Type B pancreatic cell (in vitro differentiated cells): ENCODE measurements at regions not wholly inside any gene's neighbourhood (a gene's known extent, or its start where the extent isn't known, plus 50 kb on each side); places are given as distances from the start of the nearest gene placed in this dataset.

Source experiments
- DNase-seq: peaks from one replicate; pipeline ENCODE4 v3.0.0; 2021; ENCODE audit warnings: mixed read lengths; ENCODE audit not compliant: unreplicated experiment; ENCODE audit errors: extremely low spot score
- H3K27ac Mint-ChIP-seq: 2 replicates; pipeline ENCODE4 v1.8.0; 2021; ENCODE audit warnings: mild to moderate bottlenecking, mixed read lengths
- H3K27me3 Mint-ChIP-seq: 2 replicates; pipeline ENCODE4 v1.8.0; 2021; ENCODE audit warnings: mixed read lengths
- H3K36me3 Mint-ChIP-seq: 2 replicates; pipeline ENCODE4 v1.8.0; 2021; ENCODE audit warnings: mixed read lengths
- H3K4me1 Mint-ChIP-seq: one replicate; pipeline ENCODE4 v1.8.0; 2021; ENCODE audit warnings: mixed read lengths; ENCODE audit not compliant: unreplicated experiment
- H3K4me3 Mint-ChIP-seq: 2 replicates; pipeline ENCODE4 v1.8.0; 2021; ENCODE audit warnings: mild to moderate bottlenecking, mixed read lengths
- H3K9me3 Mint-ChIP-seq: 2 replicates; pipeline ENCODE4 v1.8.0; 2021; ENCODE audit warnings: mixed read lengths
- TF ChIP-seq, protein P1 (sequence below): fragments of 200-600 bp; sonication (generic); conservative IDR thresholded peaks from 2 replicates; pipeline ENCODE4 v1.5.0; 2021; ENCODE audit warnings: antibody characterized with exemption, mild to moderate bottlenecking

DNA sequence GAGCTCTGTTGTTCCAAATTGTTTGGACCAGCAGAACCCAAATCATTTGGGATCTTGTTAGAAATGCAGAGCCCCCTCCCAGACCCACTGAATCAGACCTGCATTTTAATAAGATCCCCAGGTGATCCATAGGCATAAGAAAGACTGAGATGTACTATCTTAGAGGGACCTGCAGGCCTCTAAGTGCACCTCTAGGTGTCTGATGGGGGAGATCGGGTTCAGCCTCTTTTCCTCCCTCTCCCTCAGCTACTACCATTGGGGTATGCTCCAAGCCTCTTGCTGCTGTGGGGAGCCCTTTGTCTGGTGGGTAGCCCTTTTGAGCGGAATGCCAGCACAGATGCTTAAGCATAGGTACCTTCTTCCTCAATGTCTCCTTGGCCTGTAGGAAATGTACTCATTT, 63.8 kb upstream of the RPS6KA3 start:
- H3K27me3 Mint-ChIP-seq, result no peaks in the 10 kb centered on the region
- no peak for DNase-seq
- no peaks in the 10 kb centered on the region for H3K4me1 Mint-ChIP-seq
- H3K4me3 Mint-ChIP-seq, result no peak overlapping the region
- peaks cover 4% of the 10 kb centered on the region for H3K9me3 Mint-ChIP-seq
- H3K36me3 Mint-ChIP-seq, result no peaks in the 10 kb centered on the region
- H3K27ac Mint-ChIP-seq, result no peak overlapping the region
- TF ChIP-seq, protein P1, sequence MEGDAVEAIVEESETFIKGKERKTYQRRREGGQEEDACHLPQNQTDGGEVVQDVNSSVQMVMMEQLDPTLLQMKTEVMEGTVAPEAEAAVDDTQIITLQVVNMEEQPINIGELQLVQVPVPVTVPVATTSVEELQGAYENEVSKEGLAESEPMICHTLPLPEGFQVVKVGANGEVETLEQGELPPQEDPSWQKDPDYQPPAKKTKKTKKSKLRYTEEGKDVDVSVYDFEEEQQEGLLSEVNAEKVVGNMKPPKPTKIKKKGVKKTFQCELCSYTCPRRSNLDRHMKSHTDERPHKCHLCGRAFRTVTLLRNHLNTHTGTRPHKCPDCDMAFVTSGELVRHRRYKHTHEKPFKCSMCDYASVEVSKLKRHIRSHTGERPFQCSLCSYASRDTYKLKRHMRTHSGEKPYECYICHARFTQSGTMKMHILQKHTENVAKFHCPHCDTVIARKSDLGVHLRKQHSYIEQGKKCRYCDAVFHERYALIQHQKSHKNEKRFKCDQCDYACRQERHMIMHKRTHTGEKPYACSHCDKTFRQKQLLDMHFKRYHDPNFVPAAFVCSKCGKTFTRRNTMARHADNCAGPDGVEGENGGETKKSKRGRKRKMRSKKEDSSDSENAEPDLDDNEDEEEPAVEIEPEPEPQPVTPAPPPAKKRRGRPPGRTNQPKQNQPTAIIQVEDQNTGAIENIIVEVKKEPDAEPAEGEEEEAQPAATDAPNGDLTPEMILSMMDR, result no peak

DNA sequence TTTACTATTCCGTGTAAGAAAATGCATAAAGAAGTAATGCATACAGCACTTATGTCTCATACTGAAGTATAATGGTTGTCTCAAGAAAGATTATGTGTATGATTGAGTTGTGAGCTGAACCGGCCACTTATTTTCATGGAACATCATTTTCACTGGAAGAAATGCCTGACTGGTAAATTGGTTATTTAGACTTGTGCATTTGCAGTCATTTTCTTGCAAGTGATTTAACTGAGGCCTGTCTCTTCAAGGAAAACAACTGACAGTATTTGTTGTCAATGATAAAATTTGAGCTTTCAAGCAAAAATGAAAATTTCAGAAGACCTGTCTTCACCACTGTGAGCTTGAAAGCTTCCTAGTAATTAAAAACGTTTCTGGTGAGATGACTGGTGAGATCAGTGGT, 62.7 kb upstream of the RPS6KA3 start:
- Mint-ChIP-seq H3K36me3 (no peaks in the 10 kb centered on the region), H3K27me3 (no peaks in the 10 kb centered on the region)

DNA sequence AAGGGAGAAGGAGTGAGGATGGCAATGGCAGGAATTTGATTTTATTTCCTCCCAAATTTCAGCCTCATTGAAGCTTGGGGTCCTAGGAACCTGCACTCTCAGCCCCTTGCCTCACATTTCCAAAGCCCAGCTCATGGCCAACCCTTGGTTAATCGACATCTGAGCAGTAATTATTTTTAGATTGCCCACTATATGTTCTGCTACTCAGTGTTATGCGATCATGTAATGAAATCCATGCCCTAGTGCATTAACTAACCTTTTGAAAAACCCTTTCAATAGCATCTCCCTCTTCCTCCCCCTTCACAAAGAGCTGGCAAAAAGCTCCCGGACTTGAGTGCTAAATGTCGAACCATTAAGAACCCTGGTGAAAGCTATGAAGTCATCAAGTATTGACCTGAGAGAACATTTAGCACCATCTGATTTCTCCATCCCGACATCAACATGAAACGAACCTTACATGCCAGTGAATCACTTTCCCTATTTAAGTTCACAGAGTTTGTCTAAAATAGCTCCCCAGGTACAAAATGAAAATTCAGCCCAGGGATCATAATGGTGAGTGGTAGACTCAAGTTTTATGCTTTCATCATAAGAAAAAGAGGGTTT, 59.2 kb upstream of the RPS6KA3 start:
- no peak overlapping the region for H3K27ac Mint-ChIP-seq

More for the DNA sequence above, 62.7 kb upstream of the RPS6KA3 start:
- TF ChIP-seq, protein P1, result no peak
- no peak for DNase-seq
- H3K27ac Mint-ChIP-seq, result no peak overlapping the region
- H3K9me3 Mint-ChIP-seq, result peaks cover 4% of the 10 kb centered on the region
- H3K4me1 Mint-ChIP-seq, result no peaks in the 10 kb centered on the region
- H3K4me3 Mint-ChIP-seq, result no peak overlapping the region

DNA sequence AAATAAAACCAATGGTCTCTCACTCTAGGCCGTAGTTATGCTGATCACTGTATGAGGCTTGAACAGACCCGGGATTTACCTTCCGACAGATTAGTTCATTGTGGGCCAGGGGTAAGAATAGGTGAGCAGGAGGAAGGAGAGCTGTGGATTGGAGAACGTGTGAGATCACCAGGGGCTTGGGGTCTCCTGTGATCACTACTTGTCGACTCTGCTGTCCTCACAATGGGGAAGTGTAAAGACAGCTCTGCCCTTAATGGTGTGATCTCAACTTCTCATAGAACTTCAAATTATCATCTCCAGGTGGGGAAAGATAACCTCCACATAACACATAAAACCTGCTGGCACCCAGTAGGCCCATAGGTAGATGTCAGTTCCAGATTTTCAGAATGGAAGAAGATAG, 56.2 kb upstream of the RPS6KA3 start:
- H3K27ac Mint-ChIP-seq, result no peak overlapping the region

More for the DNA sequence above, 59.2 kb upstream of the RPS6KA3 start:
- no peaks in the 10 kb centered on the region for H3K36me3 Mint-ChIP-seq
- no peaks in the 10 kb centered on the region for H3K4me1 Mint-ChIP-seq
- H3K9me3 Mint-ChIP-seq, result peaks cover 4% of the 10 kb centered on the region
- H3K27me3 Mint-ChIP-seq, result no peaks in the 10 kb centered on the region
- H3K4me3 Mint-ChIP-seq, result no peak overlapping the region
- TF ChIP-seq, protein P1, result no peak
- no peak for DNase-seq

DNA sequence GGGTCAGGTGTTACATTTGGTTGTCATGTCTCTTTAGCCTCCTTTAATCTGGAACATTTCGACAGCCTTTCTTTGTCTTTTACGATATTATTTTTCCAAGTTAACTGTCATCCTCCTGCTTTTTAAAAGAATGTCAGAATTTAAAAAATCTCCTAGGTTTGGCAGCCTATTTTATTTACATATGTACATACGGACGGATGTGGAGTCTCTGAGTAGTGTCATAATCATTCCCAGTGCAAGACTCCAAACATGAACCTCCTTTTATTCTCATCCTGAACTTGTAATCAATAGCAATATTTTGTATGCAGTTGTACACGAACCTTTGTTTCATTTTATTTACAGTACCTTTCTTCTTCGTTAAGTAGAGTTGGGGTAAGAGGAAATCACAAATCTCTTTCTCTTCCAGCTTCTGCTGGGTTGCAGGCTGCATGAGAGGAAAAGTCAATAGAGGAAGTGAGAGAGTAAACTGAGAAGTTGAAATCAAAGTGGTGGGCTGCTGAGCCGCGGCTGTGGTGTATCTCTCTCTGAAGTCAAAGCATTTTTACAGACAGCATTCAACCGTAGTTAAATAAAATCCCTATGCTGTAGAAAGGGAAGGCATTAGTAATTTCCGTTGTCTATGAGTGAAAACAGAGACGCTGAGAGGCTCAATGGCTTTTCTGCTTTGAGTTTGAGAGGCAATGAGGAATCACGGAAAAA, 53.9 kb upstream of the RPS6KA3 start:
- H3K27me3 Mint-ChIP-seq, result no peaks in the 10 kb centered on the region
- H3K9me3 Mint-ChIP-seq, result no peaks in the 10 kb centered on the region
- H3K4me1 Mint-ChIP-seq, result peaks cover 4% of the 10 kb centered on the region
- H3K27ac Mint-ChIP-seq, result no peak overlapping the region
- no peaks in the 10 kb centered on the region for H3K36me3 Mint-ChIP-seq
- DNase-seq, result no peak
- TF ChIP-seq, protein P1, result no peak
- no peak overlapping the region for H3K4me3 Mint-ChIP-seq

More for the DNA sequence above, 56.2 kb upstream of the RPS6KA3 start:
- Mint-ChIP-seq H3K36me3 (no peaks in the 10 kb centered on the region), H3K9me3 (peaks cover 4% of the 10 kb centered on the region), H3K27me3 (no peaks in the 10 kb centered on the region), H3K4me3 (no peak overlapping the region), H3K4me1 (peaks cover 4% of the 10 kb centered on the region)
- no peak for DNase-seq
- TF ChIP-seq, protein P1, result no peak
